Loucy (cell line): ENCODE measurements at regions not wholly inside any gene's neighbourhood (a gene's known extent, or its start where the extent isn't known, plus 50 kb on each side); places are given as distances from the start of the nearest gene placed in this dataset.

Source experiments
- H2AFZ ChIP-seq: fragments of 200-600 bp; sonication (generic); 2 replicates; pipeline ENCODE4 v1.6.0; 2016; ENCODE audit warnings: antibody characterized with exemption, mild to moderate bottlenecking, low read length, moderate library complexity
- H3F3A ChIP-seq: fragments of 200-600 bp; 2 replicates; pipeline ENCODE4 v1.6.0; 2016; ENCODE audit warnings: antibody characterized with exemption, low read depth, mild to moderate bottlenecking
- H3K27me3 ChIP-seq: fragments of 200-600 bp; sonication (generic); 2 replicates; pipeline ENCODE4 v1.6.1; 2014; ENCODE audit warnings: low read length, mild to moderate bottlenecking; ENCODE audit not compliant: insufficient read depth, poor library complexity, severe bottlenecking
- H3K36me3 ChIP-seq: fragments of 200-600 bp; sonication (generic); 2 replicates; pipeline ENCODE4 v1.6.1; 2016; ENCODE audit warnings: low read length; ENCODE audit not compliant: insufficient read depth
- H3K4me1 ChIP-seq: fragments of 200-600 bp; sonication (generic); 2 replicates; pipeline ENCODE4 v1.5.1; 2014; ENCODE audit warnings: low read length, mild to moderate bottlenecking; ENCODE audit not compliant: insufficient read depth, poor library complexity, severe bottlenecking
- H3K4me2 ChIP-seq: fragments of 200-600 bp; sonication (generic); 2 replicates; pipeline ENCODE4 v1.6.0; 2014; ENCODE audit warnings: antibody characterized with exemption, low read length, low read depth, mild to moderate bottlenecking; ENCODE audit not compliant: poor library complexity, severe bottlenecking
- H3K4me3 ChIP-seq: fragments of 200-600 bp; sonication (generic); 2 replicates; pipeline ENCODE4 v1.5.1; 2014; ENCODE audit warnings: low read length, mild to moderate bottlenecking, mixed read lengths; ENCODE audit not compliant: poor library complexity, severe bottlenecking
- H3K79me2 ChIP-seq: fragments of 200-600 bp; sonication (generic); 2 replicates; pipeline ENCODE4 v1.6.1; 2014; ENCODE audit warnings: low read length; ENCODE audit not compliant: insufficient read depth
- H3K9ac ChIP-seq: fragments of 200-600 bp; sonication (generic); 2 replicates; pipeline ENCODE4 v1.6.0; 2014; ENCODE audit warnings: mild to moderate bottlenecking, low read depth, low read length, moderate library complexity; ENCODE audit not compliant: poor library complexity, severe bottlenecking
- H3K9me2 ChIP-seq: fragments of 200-600 bp; sonication (generic); replicated peaks from 2 replicates; pipeline ENCODE4 v1.6.1; 2016; ENCODE audit warnings: low read depth, low read length, mixed read lengths
- H3K9me3 ChIP-seq: fragments of 200-600 bp; sonication (generic); 2 replicates; pipeline ENCODE4 v1.6.1; 2014; ENCODE audit warnings: mild to moderate bottlenecking, antibody characterized with exemption, low read length, low read depth; ENCODE audit not compliant: insufficient read depth
- H4K20me1 ChIP-seq: fragments of 200-600 bp; sonication (generic); 2 replicates; pipeline ENCODE4 v1.6.0; 2014; ENCODE audit warnings: antibody characterized with exemption, low read length, mild to moderate bottlenecking; ENCODE audit not compliant: insufficient read depth, poor library complexity, severe bottlenecking
- CTCF ChIP-seq: fragments of 200-600 bp; sonication (generic); conservative IDR thresholded peaks from 2 replicates; pipeline ENCODE4 v1.5.1; 2014; ENCODE audit warnings: mild to moderate bottlenecking, antibody characterized with exemption, low read length
- EZH2phosphoT487 ChIP-seq: fragments of 200-600 bp; IDR thresholded peaks from 2 replicates; pipeline ENCODE4 v1.6.1; 2018; ENCODE audit warnings: antibody characterized with exemption, mild to moderate bottlenecking, moderate library complexity, borderline replicate concordance

- Histone ChIP-seq H3K9ac (no peak overlapping the region), H3K4me1 (peaks cover 10% of the 10 kb centered on the region), H3K79me2 (no peaks in the 10 kb centered on the region), H3F3A (no peaks in the 10 kb centered on the region), H4K20me1 (no peaks in the 10 kb centered on the region), H3K27me3 (no peaks in the 10 kb centered on the region), H2AFZ (peak overlapping the region; percentile 11; the same call in 1 of the 2 replicates), H3K9me2 (no peaks in the 10 kb centered on the region), H3K4me2 (peak overlapping the region; percentile 15), H3K4me3 (no peak overlapping the region), H3K9me3 (no peaks in the 10 kb centered on the region), H3K36me3 (no peaks in the 10 kb centered on the region)
- TF ChIP-seq CTCF (no peak), EZH2phosphoT487 (no peak)
These were observed 51.0 kb upstream of the EML4 start for GRCh38 chr2:42117923-42118753.

GRCh38 chr2:42118754-42119569 lies 50.2 kb upstream of the EML4 start:
- H3K4me1 ChIP-seq, result peaks cover 17% of the 10 kb centered on the region
- H3F3A ChIP-seq, result no peaks in the 10 kb centered on the region
- H3K9me3 ChIP-seq, result no peaks in the 10 kb centered on the region
- peak overlapping the region; percentile 15 for H3K4me2 ChIP-seq
- H4K20me1 ChIP-seq, result no peaks in the 10 kb centered on the region
- no peak overlapping the region for H3K4me3 ChIP-seq
- no peaks in the 10 kb centered on the region for H3K27me3 ChIP-seq
- no peaks in the 10 kb centered on the region for H3K9me2 ChIP-seq
- H2AFZ ChIP-seq, result no peak overlapping the region
- H3K36me3 ChIP-seq, result no peaks in the 10 kb centered on the region
- TF ChIP-seq EZH2phosphoT487 (no peak), CTCF (no peak)
- no peak overlapping the region for H3K9ac ChIP-seq
- no peaks in the 10 kb centered on the region for H3K79me2 ChIP-seq
